Stimulated activated CD4-positive, alpha-beta T cell treated with anti-CD3 and anti-CD28 coated beads, Interleukin-2, amount 100 ng/mL, for 48 hours (primary cell): ENCODE measurements at regions not wholly inside any gene's neighbourhood (a gene's known extent, or its start where the extent isn't known, plus 50 kb on each side); places are given as distances from the start of the nearest gene placed in this dataset.
"Not testable (repeated sequence)": the region's sequence is repeated elsewhere in the genome, so short reads cannot be mapped to it uniquely, and the experiment has no call there.

Source experiments
- DNase-seq, 2 donors: peaks; one replicate each; pipeline ENCODE4 v3.0.0-alpha.2; 2020

GRCh38 chr13:34722922-34723321, 219.1 kb upstream of the NBEA start:
- DNase-seq, result no peak

GRCh38 chr13:34730961-34731360, 211.1 kb upstream of the NBEA start:
- DNase-seq, result no peak

- no peak for DNase-seq
Measured at GRCh38 chr13:34731486-34731885, 210.6 kb upstream of the NBEA start.

GRCh38 chr13:34733721-34734120, 208.3 kb upstream of the NBEA start:
- no peak for DNase-seq

- DNase-seq, result no peak
Measured at GRCh38 chr13:34734932-34735331, 207.1 kb upstream of the NBEA start.

GRCh38 chr13:34738254-34738992, 203.6 kb upstream of the NBEA start:
- DNase-seq, result no peak

- DNase-seq, result not testable (repeated sequence)
Measured at GRCh38 chr13:34747056-34747455, 195.0 kb upstream of the NBEA start.

GRCh38 chr13:34747507-34747906, 194.6 kb upstream of the NBEA start:
- DNase-seq, result no peak

GRCh38 chr13:34748073-34748472, 194.0 kb upstream of the NBEA start:
- DNase-seq, result no peak

GRCh38 chr13:34748596-34748995, 193.5 kb upstream of the NBEA start:
- no peak for DNase-seq

- DNase-seq, result no peak
Measured at GRCh38 chr13:34749046-34749445, 193.0 kb upstream of the NBEA start.

GRCh38 chr13:34750078-34750931, 191.8 kb upstream of the NBEA start:
- no peak for DNase-seq

- no peak for DNase-seq
Measured at GRCh38 chr13:34751044-34751443, 191.0 kb upstream of the NBEA start.

GRCh38 chr13:34751492-34751891, 190.6 kb upstream of the NBEA start:
- DNase-seq, result no peak

- DNase-seq, result no peak
Measured at GRCh38 chr13:34752283-34752960, 189.6 kb upstream of the NBEA start.

GRCh38 chr13:34756136-34756535, 185.9 kb upstream of the NBEA start:
- DNase-seq, result no peak

GRCh38 chr13:34756572-34756971, 185.5 kb upstream of the NBEA start:
- no peak for DNase-seq

- DNase-seq, result no peak
Measured at GRCh38 chr13:34757441-34757840, 184.6 kb upstream of the NBEA start.

GRCh38 chr13:34758628-34759027, 183.4 kb upstream of the NBEA start:
- no peak for DNase-seq

GRCh38 chr13:34762312-34762711, 179.8 kb upstream of the NBEA start:
- no peak for DNase-seq

GRCh38 chr13:34764246-34764645, 177.8 kb upstream of the NBEA start:
- DNase-seq, result no peak

GRCh38 chr13:34765446-34766180, 176.5 kb upstream of the NBEA start:
- DNase-seq, result no peak

GRCh38 chr13:34767778-34768177, 174.3 kb upstream of the NBEA start:
- no peak for DNase-seq
